HTR-8/SVneo (cell line): ENCODE measurements at regions not wholly inside any gene's neighbourhood (a gene's known extent, or its start where the extent isn't known, plus 50 kb on each side); places are given as distances from the start of the nearest gene placed in this dataset.
A peak's percentile ranks its signal among the peaks of the same experiment; 100 is the strongest.

Experiments used
- DNase-seq: peaks from one replicate; pipeline ENCODE4 v3.0.0; 2011; ENCODE audit warnings: low spot score, mixed read lengths; ENCODE audit not compliant: insufficient read length
- FAIRE-seq: peaks from 2 replicates; lab custom pipeline; 2011; peaks lifted over from hg19 to GRCh38; lab: Jason Lieb, UNC

GRCh38 chrX:24410514-24411189, 50.2 kb downstream of the SUPT20HL1 start:
- peak; percentile 13 for FAIRE-seq
- no peak for DNase-seq

GRCh38 chrX:24412637-24413363, 52.3 kb upstream of the PDK3 start:
- DNase-seq (no peak), FAIRE-seq (peak; percentile 28)
